Right lobe of liver (tissue), 6 donors: ENCODE measurements at regions not wholly inside any gene's neighbourhood (a gene's known extent, or its start where the extent isn't known, plus 50 kb on each side); places are given as distances from the start of the nearest gene placed in this dataset.

ENCODE experiments used
- ATAC-seq, 4 donors: fragments of 200-7000 bp; cut with Tn5 transposase; one replicate each; pipeline ENCODE4 v1.9.1; 2020; ENCODE audit warnings: mild to moderate bottlenecking in 4 of 4, moderate library complexity in 4 of 4
- DNase-seq, 3 donors: peaks; one replicate each; pipeline ENCODE4 v3.0.0-alpha.2; 2020
- H3K27ac ChIP-seq, 3 donors: fragments of 200-600 bp; one replicate each; pipeline ENCODE4 v1.8.0; 2022
- H3K27me3 ChIP-seq, 2 donors: fragments of 200-600 bp; one replicate each; pipeline ENCODE4 v1.8.0; 2022
- H3K36me3 ChIP-seq, 4 donors: fragments of 200-600 bp; sonication (generic) in 1 of 4; one replicate each; pipeline versions ENCODE4 v1.5.1 to v1.8.0; 2017 to 2022; ENCODE audit warnings: control low read depth in 1 of 4
- H3K4me1 ChIP-seq, 4 donors: fragments of 200-600 bp; sonication (generic) in 1 of 4; one replicate each; pipeline versions ENCODE4 v1.5.1 to v1.8.0; 2017 to 2022; ENCODE audit warnings: control low read depth in 1 of 4
- H3K4me3 ChIP-seq, 3 donors: fragments of 200-600 bp; one replicate each; pipeline ENCODE4 v1.8.0; 2022
- H3K9me3 ChIP-seq, 4 donors: fragments of 200-600 bp; sonication (generic) in 1 of 4; one replicate each; pipeline versions ENCODE4 v1.5.1 to v1.8.0; 2017 to 2022; ENCODE audit warnings: control low read depth in 1 of 4
- POLR2A ChIP-seq: fragments of 450-650 bp; IDR thresholded peaks from one replicate; pipeline ENCODE4 v1.6.1; 2017; ENCODE audit warnings: antibody characterized with exemption, mild to moderate bottlenecking
- WGBS: methylation state at CpG from one replicate; pipeline ENCODE4 v1.1.6; 2018; ENCODE audit warnings: low coverage, low lambda C conversion rate; ENCODE audit not compliant: insufficient coverage; ENCODE audit errors: missing lambda C conversion rate; 5-methylcytosine and 5-hydroxymethylcytosine counted together
- intact Hi-C, 2 donors: fragments of 100-400 bp; cut with DNase I; formaldehyde crosslinking; loops; one replicate each; pipeline versions ENCODE4 v1.11.2 to v1.14.1; 2022
- TF ChIP-seq, protein P1 (sequence below), 4 donors: fragments of 200-600 bp in 3 of 4; fragments of 450-650 bp in 1 of 4; IDR thresholded peaks; one replicate each; pipeline versions ENCODE4 v1.5.1 to v1.8.0; 2016 to 2022; ENCODE audit warnings: antibody characterized with exemption in 4 of 4, mild to moderate bottlenecking in 2 of 4
- donor health status: DM: no; HTN: yes; CAD: no.
- donor health status: DM: no; HTN: no; CAD: no.
- donor health status: DM: no; HTN: no; CAD: no.
- donor health status: DM: no; HTN: yes; CAD: no.
- donor health status: DM: no; HTN: yes; CAD: no.

DNA sequence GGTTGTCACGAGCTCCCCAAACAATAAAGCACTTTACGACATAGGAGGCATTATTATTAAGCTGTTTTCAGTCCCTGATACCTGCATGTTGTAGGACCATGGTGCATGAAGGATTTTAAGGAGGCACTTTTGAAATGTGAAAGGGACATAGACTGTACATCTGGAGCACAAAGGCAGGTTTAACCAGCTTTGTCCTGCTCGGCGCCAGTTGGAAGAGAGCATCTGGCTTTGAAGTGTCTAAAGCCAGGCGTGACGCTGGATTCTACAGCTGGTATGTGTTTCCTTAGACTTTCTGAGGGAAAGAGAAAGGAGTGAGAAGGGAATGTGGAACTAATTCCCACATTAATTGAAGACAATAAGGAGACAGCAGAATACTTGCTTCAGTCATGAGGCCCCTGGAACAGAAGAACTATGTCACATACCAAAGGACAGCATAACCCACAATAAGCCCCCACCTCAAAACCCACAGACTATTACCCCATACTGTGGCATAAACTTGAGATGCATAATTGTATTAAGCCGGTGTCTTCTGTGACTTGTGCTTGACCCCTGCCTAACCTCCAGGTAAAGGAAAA, 381.0 kb upstream of the MEX3C start:
- no peak overlapping the region for H3K27ac ChIP-seq
- H3K36me3 ChIP-seq = no peaks in the 10 kb centered on the region
- ATAC-seq (no peak), DNase-seq (no peak)
- no peak for TF ChIP-seq POLR2A
- TF ChIP-seq, protein P1, sequence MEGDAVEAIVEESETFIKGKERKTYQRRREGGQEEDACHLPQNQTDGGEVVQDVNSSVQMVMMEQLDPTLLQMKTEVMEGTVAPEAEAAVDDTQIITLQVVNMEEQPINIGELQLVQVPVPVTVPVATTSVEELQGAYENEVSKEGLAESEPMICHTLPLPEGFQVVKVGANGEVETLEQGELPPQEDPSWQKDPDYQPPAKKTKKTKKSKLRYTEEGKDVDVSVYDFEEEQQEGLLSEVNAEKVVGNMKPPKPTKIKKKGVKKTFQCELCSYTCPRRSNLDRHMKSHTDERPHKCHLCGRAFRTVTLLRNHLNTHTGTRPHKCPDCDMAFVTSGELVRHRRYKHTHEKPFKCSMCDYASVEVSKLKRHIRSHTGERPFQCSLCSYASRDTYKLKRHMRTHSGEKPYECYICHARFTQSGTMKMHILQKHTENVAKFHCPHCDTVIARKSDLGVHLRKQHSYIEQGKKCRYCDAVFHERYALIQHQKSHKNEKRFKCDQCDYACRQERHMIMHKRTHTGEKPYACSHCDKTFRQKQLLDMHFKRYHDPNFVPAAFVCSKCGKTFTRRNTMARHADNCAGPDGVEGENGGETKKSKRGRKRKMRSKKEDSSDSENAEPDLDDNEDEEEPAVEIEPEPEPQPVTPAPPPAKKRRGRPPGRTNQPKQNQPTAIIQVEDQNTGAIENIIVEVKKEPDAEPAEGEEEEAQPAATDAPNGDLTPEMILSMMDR (IDR thresholded peaks at IDR 0.05) = no peak
- H3K9me3 ChIP-seq = no peaks in the 10 kb centered on the region
- intact Hi-C loops = no loop called here
- WGBS = 64% methylated on average over 3 of the region's 7 CpGs
- no peak overlapping the region for H3K4me3 ChIP-seq
- no peaks in the 10 kb centered on the region for H3K27me3 ChIP-seq
- H3K4me1 ChIP-seq = no peaks in the 10 kb centered on the region

DNA sequence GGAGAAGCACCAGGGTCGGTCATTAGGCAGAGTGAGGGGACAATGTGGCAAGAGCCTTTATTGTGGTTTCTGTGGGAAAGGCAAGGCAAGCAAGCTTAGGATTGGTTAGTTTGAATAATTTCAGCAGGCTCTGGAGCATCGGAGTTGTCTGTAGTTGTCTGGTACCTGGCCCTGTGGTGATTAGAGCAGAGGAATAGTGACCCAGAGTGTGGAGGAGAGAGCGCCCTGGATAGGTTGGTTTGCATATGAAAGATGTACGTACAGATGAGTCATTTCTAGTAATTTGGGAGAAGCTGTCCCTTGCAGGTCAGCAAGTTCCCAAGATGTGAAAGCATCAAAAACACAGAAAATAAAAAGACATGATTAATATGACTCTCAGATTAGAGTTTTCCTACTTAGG, 383.1 kb upstream of the MEX3C start:
- intact Hi-C loops = no loop called here
- ATAC-seq (no peak), DNase-seq (no peak)
- no peak for TF ChIP-seq POLR2A
- TF ChIP-seq, protein P1 (IDR thresholded peaks at IDR 0.05) = no peak
- WGBS = 44% methylated on average over 3 of the region's 4 CpGs
- H3K27me3 ChIP-seq = no peaks in the 10 kb centered on the region
- no peak overlapping the region for H3K4me3 ChIP-seq
- no peaks in the 10 kb centered on the region for H3K36me3 ChIP-seq
- H3K27ac ChIP-seq = no peak overlapping the region
- no peaks in the 10 kb centered on the region for H3K4me1 ChIP-seq
- no peaks in the 10 kb centered on the region for H3K9me3 ChIP-seq

DNA sequence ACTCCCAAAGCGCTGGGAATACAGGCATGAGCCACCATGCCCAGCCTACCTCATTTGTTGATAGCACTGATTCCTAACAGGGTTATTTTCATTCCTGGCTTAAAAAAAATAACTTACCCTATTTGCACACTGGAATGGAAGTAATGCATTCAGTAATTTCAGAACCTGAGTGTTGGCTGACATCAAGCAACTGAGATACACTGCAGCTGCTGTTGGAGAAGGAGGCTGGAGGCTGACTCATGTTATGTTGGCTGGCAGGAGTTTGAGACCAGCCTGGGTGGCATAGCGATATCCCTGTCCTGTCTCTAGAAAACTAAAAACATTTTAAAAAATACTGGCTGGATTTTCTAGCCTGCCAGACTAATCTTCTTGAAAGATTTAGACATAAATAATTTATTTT, 385.1 kb upstream of the MEX3C start:
- no peaks in the 10 kb centered on the region for H3K27me3 ChIP-seq
- ATAC-seq = no peak
- 66% methylated on average over 2 of the region's 2 CpGs for WGBS
- H3K36me3 ChIP-seq = no peaks in the 10 kb centered on the region
- intact Hi-C loops = no loop called here
- TF ChIP-seq, protein P1 (IDR thresholded peaks at IDR 0.05) = no peak
- TF ChIP-seq POLR2A = no peak
- no peak overlapping the region for H3K4me3 ChIP-seq
- H3K9me3 ChIP-seq = no peaks in the 10 kb centered on the region
- H3K4me1 ChIP-seq = no peaks in the 10 kb centered on the region
- no peak overlapping the region for H3K27ac ChIP-seq
- no peak for DNase-seq

DNA sequence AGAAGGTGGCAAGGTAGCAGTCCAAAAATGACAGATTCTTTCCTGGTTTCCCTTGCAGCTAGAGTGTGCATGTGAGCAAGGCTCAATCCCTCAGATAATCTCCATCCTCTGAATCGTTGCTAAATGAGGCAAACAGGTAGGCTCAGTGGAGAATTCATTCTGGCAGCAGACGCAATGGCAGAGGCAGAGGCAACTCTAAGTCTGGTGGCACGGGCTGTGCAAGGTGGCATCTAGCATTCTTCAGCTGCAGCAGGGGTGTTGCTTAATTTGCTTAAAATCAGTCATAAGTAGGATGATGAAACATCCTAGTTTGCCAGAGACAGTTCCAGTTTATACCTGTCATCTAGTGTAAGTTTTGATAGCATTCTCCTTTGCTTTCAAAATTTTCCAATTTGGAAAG, 391.1 kb upstream of the MEX3C start:
- DNase-seq = no peak
- intact Hi-C loops = no loop called here
- H3K27me3 ChIP-seq = no peaks in the 10 kb centered on the region
- no peaks in the 10 kb centered on the region for H3K36me3 ChIP-seq
- no peak for ATAC-seq
- no peak overlapping the region for H3K4me3 ChIP-seq
- H3K4me1 ChIP-seq = no peaks in the 10 kb centered on the region
- no peaks in the 10 kb centered on the region for H3K9me3 ChIP-seq
- no peak overlapping the region for H3K27ac ChIP-seq
- WGBS = 57% methylated on average over 3 of the region's 3 CpGs
- TF ChIP-seq POLR2A = no peak
- TF ChIP-seq, protein P1 (IDR thresholded peaks at IDR 0.05) = no peak

DNA sequence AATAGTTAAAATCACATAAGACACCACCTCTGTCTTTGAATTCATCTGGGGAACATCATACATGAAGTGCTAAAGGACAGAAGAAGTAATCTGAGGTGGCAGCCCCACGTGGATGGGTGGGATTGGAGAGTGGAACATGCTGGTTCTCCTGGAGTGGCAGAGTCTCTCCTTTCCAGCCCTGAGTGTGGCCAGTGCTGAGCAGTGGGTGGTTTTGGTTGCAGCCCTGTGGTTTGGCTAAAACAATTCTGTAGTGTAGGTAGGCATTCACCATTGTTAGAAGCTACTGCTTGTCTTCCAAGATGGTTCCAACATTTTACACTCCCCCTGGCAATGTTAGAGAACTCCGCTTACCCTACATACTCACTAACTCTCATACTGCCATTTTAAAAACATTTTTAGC, 396.4 kb upstream of the MEX3C start:
- no peaks in the 10 kb centered on the region for H3K4me1 ChIP-seq
- WGBS = 48% methylated on average over 2 of the region's 2 CpGs
- no peak overlapping the region for H3K4me3 ChIP-seq
- no peak for DNase-seq
- no peak for ATAC-seq
- H3K9me3 ChIP-seq = peaks cover 0 to 4% (median 0%) of the 10 kb centered on the region in 4 donors
- TF ChIP-seq, protein P1 (IDR thresholded peaks at IDR 0.05) = no peak
- no peak for TF ChIP-seq POLR2A
- intact Hi-C loops = no loop called here
- no peaks in the 10 kb centered on the region for H3K36me3 ChIP-seq
- no peaks in the 10 kb centered on the region for H3K27me3 ChIP-seq
- H3K27ac ChIP-seq = no peak overlapping the region
